Renal cortical epithelial cell (primary cell): ENCODE measurements at regions not wholly inside any gene's neighbourhood (a gene's known extent, or its start where the extent isn't known, plus 50 kb on each side); places are given as distances from the start of the nearest gene placed in this dataset.

Experiments
- DNase-seq: peaks from one replicate; pipeline ENCODE4 v3.0.0-alpha.2; 2011; ENCODE audit warnings: low read depth

DNA sequence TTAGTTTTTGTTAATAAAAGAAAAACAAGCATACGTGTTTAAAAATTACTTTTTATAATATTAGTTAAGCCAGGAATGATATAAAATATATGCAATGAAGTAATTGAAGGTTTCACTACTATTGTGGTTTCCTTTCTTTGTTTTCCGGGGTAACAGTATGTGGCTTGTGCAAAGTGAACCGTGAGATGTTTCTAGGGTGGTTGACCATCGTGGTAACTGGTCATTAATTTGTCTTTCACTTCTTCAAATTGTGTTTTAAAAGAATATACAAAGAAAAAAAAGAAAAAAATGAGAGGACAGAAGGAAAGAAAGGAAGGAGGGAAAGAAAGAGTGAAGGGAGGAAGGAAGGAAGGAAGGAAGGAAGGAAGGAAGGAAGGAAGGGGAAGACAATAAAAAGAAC lies 330.1 kb upstream of the CPXCR1 start:
- no peak for DNase-seq

DNA sequence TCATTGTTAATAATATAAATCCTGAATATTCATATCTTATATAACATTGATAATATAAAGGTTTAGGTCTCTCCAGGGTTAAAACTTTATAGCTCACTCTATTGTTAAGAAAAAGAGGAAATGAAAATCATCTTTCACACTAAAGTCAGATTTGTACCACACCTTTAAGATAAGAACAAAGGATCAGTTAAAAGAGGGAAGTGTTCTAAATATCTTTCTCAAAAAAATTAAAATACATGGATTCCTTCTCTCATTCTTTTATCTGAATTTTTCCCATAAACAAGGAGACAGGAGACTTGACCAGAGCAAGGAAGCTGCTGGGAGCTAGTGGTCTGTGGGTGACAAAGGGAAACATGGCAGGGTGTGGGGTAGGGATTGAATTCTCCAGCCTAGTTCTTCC lies 323.0 kb upstream of the CPXCR1 start:
- DNase-seq: no peak

DNA sequence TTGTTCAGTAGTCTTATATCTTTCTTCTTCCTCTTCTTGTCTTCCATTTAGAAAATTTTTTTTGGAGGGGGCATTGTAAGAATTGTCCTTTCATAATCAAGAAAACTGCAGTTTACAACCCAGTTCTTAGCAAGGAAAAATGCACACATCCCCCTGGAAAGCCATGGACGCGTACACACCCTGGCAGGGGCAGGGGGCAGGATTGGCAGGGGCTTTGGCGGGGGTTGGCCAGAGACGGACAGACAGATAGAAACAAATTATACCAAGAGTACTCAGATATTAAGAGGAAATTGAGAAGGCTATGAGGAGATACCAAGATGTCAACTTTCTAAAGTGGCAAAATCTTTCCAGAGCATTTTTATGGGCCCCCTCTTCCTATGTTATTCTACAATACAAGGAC lies 322.5 kb upstream of the CPXCR1 start:
- no peak for DNase-seq

DNA sequence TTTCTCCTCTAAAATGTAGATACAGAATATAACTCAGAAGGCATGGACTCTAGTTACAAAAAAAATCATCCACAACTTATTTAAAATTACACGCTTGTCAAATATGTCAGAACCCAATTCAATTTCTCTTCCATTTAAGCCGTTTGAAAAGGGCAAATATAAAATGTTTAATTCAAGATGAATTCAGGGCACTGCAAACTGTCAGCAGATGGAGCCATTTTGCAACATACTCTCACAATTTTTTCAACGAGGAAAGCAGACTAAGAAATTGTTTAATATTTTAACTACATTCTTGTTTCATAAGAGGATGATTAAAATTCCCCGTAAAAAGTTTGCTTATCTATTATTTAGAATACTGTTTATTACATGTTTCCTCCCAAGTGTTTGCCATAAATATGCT lies 321.3 kb upstream of the CPXCR1 start:
- DNase-seq: no peak

DNA sequence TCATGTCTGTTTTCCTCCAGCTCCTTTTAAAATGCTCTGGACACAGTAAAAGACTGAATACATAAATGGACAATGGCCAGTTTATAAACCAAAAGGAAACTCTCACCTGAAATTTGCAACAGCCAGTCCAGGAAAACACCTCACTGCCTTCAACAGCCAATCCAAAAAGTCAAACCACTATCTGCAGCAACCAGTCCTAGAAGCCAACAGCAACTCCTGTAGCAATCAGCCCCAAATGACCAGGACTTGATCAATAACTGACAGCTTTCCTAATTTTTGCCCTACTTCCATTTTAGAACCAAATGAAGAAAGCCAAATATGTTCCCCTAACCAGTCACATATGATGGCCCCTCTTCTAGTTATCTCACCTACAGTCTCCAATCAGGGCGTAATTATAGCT lies 309.5 kb upstream of the CPXCR1 start:
- no peak for DNase-seq

- no peak for DNase-seq
Observed at GRCh38 chrX:88438209-88438608, 308.8 kb upstream of the CPXCR1 start.

GRCh38 chrX:88439935-88440334 lies 307.1 kb upstream of the CPXCR1 start:
- no peak for DNase-seq
